HG03342 (cell line): ENCODE measurements at regions not wholly inside any gene's neighbourhood (a gene's known extent, or its start where the extent isn't known, plus 50 kb on each side); places are given as distances from the start of the nearest gene placed in this dataset.

ENCODE experiments used
- ATAC-seq: cut with Tn5 transposase; IDR thresholded peaks from one replicate; pipeline ENCODE4 v1.9.1; 2021; ENCODE audit warnings: mild to moderate bottlenecking, moderate library complexity; ENCODE audit not compliant: unreplicated experiment

- no peak for ATAC-seq
Measured at GRCh38 chr12:125734137-125734536, 668.9 kb downstream of the AACS start.

GRCh38 chr12:125738211-125738610, 673.0 kb downstream of the AACS start:
- ATAC-seq: no peak

GRCh38 chr12:125742413-125742812, 677.2 kb downstream of the AACS start:
- ATAC-seq: no peak

- ATAC-seq: no peak
Measured at GRCh38 chr12:125744201-125744600, 679.0 kb downstream of the AACS start.

GRCh38 chr12:125755512-125755911, 690.3 kb downstream of the AACS start:
- ATAC-seq: no peak

- ATAC-seq: no peak
Measured at GRCh38 chr12:125766091-125766490, 700.9 kb downstream of the AACS start.

- no peak for ATAC-seq
Measured at GRCh38 chr12:125772403-125772802, 707.2 kb downstream of the AACS start.

GRCh38 chr12:125773033-125773640, 707.9 kb downstream of the AACS start:
- ATAC-seq: peak; percentile 92

GRCh38 chr12:125775507-125775906, 710.3 kb downstream of the AACS start:
- ATAC-seq: no peak

- ATAC-seq: no peak
Measured at GRCh38 chr12:125776212-125776611, 711.0 kb downstream of the AACS start.

- no peak for ATAC-seq
Measured at GRCh38 chr12:125786143-125786542, 720.9 kb downstream of the AACS start.

- ATAC-seq: no peak
Measured at GRCh38 chr12:125794401-125794800, 729.2 kb downstream of the AACS start.

- ATAC-seq: no peak
Measured at GRCh38 chr12:125797421-125798175, 732.4 kb downstream of the AACS start.

- ATAC-seq: no peak
Measured at GRCh38 chr12:125804660-125805059, 739.4 kb downstream of the AACS start.

- no peak for ATAC-seq
Measured at GRCh38 chr12:125824276-125824675, 759.0 kb downstream of the AACS start.

GRCh38 chr12:125835852-125836251, 770.6 kb downstream of the AACS start:
- no peak for ATAC-seq

- no peak for ATAC-seq
Measured at GRCh38 chr12:125836647-125837046, 771.4 kb downstream of the AACS start.

- no peak for ATAC-seq
Measured at GRCh38 chr12:125841332-125841731, 776.1 kb downstream of the AACS start.

GRCh38 chr12:125852116-125852515, 786.9 kb downstream of the AACS start:
- ATAC-seq: no peak

- no peak for ATAC-seq
Measured at GRCh38 chr12:125852679-125853078, 787.4 kb downstream of the AACS start.

GRCh38 chr12:125853670-125854069, 788.4 kb downstream of the AACS start:
- ATAC-seq: no peak

GRCh38 chr12:125856366-125856765, 791.1 kb downstream of the AACS start:
- no peak for ATAC-seq

GRCh38 chr12:125856896-125857295, 791.7 kb downstream of the AACS start:
- no peak for ATAC-seq
